Activated T-helper 1 cell treated with anti-CD3 and anti-CD28 coated beads, Interleukin-2, amount 50 U/mL, for 16 hours (primary cell): ENCODE measurements at regions not wholly inside any gene's neighbourhood (a gene's known extent, or its start where the extent isn't known, plus 50 kb on each side); places are given as distances from the start of the nearest gene placed in this dataset.
"Not testable (repeated sequence)": the region's sequence is repeated elsewhere in the genome, so short reads cannot be mapped to it uniquely, and the experiment has no call there.

Source experiments
- DNase-seq, 2 donors: peaks; one replicate each; pipeline ENCODE4 v3.0.0-alpha.2; 2020; ENCODE audit warnings: low read depth in 1 of 2, low spot score in 1 of 2

GRCh38 chr11:15828215-15828853, 528.0 kb downstream of the SOX6 start:
- DNase-seq: no peak

GRCh38 chr11:15829312-15829711, 527.0 kb downstream of the SOX6 start:
- no peak for DNase-seq

DNA sequence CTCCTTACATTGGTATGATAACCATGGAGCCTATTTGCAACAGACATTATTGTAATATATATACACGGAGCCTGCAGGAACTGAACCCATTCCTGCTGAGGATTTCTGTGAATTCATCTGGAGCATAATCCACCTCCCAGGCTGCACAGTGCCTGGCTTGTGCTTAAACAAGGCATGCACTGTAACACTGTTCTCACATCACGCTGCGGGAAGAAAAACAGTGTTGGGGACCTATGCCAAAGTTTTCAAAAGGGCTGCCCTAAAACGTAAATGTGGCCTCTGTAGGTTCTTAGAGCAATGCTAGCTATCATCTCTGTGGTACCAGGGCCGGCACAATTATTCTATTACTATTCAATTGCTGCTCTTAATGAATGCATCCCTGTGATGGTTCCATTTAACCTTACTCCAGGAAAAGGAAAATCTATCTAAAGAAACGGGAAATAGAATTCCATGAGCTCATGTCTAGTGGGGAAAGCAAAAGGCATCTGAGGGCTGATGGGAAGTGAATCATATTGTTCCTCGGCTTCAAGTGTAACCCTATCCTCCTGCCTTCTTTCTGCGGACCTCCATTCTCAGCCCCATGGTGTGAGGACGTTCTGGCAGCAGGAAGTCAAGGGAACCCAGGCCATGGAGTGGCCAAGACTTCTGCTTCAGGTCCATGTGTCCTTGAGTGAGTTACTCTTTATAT, 525.5 kb downstream of the SOX6 start:
- DNase-seq: no peak

GRCh38 chr11:15835788-15836411, 520.4 kb downstream of the SOX6 start:
- DNase-seq: no peak

DNA sequence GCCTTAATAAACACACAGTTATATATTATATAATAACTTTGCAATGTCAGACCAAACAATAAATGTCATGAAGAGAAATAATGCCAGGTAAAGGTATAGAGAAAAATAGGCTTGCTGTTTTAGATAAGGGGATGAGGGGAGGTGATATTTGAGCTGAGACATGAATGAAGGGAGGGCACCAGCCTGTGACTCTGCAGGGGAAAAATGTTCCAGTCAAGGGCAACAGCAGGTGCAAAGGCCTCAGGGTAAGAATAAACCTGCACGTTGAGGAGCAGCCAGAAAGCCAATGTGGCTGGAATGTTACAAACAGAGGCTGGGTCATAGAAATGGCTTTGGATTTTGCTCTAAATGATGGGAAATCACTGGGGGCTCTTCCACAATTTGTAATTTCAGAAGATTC, 519.6 kb downstream of the SOX6 start:
- no peak for DNase-seq

DNA sequence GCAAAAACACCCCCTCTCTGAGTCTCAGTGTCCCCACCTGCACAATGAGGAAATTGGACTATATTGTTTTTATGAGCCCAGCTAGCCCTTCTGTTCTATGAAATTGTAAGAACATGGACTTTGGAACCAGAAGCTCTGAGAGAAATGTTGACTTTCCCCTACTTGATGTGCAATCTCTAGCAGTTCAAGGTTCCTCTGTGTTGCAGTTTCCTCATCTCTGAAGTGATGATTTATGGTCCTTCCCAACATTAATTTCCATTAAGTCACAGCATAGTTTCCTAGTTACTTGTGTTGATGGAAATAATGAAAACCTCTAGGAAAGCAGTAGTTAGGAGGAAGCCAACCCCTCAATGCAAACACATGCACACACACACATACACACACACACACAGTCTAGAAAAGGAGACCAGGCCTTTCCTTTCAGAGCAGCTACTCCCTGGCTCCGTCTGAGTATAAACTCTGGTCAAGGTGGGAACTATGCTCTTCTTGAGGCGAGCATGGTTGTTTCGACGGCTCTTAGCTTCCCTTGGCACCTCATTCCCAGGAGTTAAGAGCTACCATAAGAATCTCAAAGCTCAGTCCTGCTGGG, 518.4 kb downstream of the SOX6 start:
- no peak for DNase-seq

GRCh38 chr11:15839061-15839460, 517.3 kb downstream of the SOX6 start:
- DNase-seq: no peak

DNA sequence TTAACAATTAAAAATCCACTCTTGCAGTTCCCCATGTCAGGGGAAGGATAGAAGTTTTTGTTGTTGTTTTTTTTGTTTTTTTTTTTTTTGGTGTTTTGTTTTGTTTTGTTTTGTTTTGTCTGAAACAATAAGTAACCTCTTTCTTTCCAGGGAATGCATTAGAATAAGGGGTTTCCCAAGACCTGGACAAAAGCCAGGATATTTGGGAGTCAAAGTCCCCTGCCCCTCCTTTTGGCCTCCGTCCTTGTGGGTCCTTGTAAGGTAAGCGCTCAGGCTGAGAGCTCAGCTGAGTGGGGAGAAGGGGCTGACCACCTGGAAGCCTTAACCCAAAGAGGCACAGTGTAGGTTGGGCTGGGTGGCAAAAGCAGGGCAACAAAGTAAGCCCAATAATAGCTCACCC, 515.4 kb downstream of the SOX6 start:
- DNase-seq: no peak

DNA sequence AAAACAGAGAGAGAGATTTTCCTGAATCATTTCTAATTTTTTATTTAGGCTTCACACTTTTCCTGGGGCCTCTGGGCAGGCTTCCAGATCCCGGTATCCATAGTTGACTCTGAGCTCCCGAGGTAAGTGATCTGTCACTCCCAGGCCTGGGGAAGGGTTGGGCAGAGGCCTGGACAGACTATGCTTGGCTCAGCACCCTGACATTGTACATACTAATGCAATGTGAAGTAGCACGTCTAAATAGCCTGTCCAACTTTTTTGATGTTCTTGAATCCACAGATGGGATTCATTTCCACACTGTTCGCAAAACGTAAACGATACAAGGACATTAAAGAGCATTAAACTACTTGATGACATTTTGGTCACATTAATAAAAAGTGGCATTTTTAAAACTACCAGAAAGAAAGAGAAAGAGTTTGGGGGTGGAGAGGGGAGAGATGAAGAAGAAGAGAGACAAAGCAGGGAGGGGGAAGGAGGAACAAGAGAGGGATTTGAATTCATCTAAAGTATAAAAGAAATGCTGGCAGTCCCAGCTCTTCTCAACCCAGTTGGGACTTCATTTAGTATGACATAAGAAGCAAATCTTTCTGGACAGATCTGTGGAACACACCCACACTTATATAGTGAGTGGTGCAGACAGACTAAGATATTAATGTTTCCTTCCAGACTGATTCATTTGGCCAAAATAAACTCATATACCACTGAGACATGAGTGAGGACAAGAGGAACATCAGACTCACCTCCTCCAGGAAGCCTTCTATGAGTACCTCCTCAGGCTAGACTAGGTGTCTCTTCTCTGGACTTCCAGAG, 514.2 kb downstream of the SOX6 start:
- DNase-seq: no peak

DNA sequence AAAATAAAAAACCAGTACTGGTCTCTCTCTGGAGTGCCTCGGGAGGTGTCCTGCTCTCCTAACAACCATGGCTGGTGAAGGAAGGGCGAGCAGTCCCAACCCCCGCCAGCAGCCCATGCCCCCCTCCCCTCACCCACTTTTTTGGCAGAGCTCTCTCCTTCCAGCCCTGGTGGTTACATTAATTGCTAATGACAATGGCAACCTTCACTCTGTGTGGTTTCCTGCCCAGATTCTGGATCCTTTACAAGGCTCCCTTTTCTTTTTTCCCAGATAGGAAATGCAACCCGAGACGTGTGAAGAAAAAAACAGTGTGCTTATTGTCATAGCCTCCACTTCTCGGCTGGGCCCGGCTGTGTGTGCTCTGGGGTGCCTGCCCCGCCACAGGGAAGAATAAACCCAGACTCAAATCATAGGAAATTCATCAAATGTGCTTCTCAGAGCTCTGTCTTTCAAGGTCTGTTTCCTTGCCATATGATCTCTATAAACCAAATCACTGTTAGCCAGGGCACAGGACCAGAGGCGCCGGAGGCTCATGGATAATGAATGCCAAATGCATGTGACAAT, 513.0 kb downstream of the SOX6 start:
- no peak for DNase-seq

GRCh38 chr11:15845261-15845660, 511.1 kb downstream of the SOX6 start:
- no peak for DNase-seq

DNA sequence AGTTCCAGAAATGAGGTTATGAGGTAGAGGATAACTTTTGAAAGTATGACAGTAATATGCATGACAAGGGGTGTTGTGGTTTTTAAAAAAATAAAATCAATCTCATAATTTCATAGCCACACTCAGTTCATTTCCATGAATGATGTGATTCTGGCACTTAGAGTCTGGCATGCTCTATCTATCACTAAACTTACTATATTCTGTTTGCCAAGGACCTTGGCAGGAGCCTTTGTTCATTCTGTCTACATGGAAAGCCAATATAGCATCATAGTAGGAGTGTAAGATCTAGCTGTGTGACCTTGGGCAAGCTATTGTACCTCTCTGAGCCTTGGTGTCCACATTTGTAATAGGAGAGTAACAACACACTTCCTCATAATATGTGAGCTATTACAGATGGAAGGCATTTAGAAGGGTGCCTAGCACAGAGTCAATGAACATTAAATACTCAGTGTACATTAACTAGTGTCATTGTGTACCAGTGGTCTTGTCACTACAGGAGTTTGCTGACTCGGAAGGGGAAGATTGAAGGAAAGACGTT, 507.6 kb downstream of the SOX6 start:
- DNase-seq: no peak

DNA sequence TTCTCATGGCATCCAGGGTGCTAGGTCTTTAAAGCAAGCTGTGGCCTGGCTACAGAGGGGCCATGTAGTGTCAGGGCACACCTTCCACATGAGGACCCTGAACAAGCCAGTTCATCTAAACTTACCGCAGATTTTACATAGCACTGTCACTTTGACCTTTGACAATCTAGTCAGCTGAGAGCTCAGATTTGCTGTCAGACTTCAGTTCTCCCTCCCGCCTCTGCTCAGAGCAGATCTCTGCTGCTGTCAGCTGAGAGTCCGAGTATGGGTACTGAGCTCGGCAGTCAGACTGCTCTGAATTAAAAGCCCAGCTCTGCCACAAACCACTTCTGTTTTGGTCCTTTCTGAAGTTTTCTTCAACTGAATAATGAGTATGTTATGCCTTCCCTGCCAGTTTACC, 507.1 kb downstream of the SOX6 start:
- no peak for DNase-seq

GRCh38 chr11:15850335-15850734, 506.0 kb downstream of the SOX6 start:
- DNase-seq: not testable (repeated sequence)

DNA sequence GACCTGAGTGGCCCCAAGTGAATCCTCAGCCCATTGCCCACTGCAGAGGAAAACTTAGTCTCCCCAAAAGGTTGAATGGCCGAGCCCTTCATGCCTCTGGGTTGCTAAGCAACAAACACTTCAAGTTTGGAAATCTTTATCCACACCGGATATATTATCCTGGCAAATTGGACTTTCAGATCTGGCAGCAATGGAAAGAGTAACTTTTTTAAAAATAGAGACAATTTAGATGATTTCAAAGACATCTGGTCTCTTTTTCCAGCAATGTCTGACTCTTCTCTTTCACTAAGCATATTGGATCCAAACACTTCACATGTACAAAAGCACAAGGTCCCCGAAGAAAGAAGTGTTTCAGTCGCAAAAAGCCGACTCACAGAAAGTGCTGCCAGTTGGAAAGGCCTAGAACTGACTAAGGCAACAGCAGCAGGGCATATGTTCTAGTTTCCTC, 505.3 kb downstream of the SOX6 start:
- no peak for DNase-seq

DNA sequence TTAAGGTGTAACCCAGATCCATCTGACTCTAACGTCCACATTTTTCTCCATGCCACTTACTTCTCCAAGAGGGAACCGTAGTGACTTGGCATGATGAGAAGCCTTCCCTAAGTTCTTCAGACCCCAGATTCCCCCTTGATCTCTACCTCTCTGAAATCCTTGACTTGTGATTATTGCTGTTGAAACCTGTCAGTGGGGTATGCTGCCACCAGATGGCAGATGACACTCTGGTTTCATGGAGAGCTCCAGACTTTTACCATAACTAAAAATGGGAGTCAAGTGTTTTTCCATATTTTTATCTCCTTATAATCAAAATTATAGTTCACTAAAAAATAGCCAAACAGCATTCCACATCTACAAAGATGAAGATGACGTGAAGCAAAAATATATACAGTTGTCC, 504.2 kb downstream of the SOX6 start:
- no peak for DNase-seq

DNA sequence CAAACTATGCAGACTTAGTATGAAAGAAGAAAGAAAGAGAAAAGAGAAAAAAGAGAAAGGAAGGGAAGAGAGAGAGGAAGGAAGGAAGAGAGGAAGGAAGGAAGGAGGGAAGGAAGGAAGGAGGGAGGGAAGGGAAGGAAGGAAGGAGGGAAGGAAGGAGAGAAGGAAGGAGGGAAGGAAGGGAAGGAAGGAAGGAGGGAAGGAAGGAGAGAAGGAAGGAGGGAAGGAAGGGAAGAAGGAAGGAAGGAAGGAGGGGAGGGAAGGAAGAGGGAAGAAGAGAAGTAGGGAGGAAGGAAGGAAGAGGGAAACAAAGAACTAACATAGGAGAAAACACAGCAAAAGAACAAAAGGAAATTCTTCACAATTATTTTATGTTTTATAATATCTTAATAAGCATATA, 502.1 kb downstream of the SOX6 start:
- DNase-seq: no peak

GRCh38 chr11:15858881-15859280, 497.5 kb downstream of the SOX6 start:
- DNase-seq: no peak

GRCh38 chr11:15859411-15859810, 496.9 kb downstream of the SOX6 start:
- no peak for DNase-seq

- no peak for DNase-seq
Observed at GRCh38 chr11:15861256-15861655, 495.1 kb downstream of the SOX6 start.

DNA sequence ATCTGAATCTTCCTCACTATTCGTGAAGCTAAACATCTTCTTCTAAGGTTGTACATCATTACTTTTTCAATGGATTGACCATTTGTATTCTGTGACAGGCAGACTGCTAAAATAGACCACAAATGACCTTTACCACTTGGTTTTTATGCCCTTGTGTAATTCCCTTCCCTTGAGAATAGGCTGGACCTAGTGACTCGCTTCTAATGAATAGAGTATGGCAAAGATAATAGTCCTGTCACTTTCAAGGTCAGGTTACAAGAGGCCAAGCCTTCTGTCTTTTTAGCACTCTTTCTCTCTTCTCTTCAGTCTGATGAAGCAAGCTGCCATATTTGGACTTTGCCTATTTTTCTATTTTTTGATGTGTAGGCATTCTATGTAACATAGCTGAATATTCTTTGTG, 492.9 kb downstream of the SOX6 start:
- DNase-seq: no peak
